PC-3 (cell line): ENCODE measurements at regions not wholly inside any gene's neighbourhood (a gene's known extent, or its start where the extent isn't known, plus 50 kb on each side); places are given as distances from the start of the nearest gene placed in this dataset.

Source experiments
- EZH2 ChIP-seq: fragments of 300-600 bp; sonication (generic); IDR thresholded peaks from one replicate; pipeline ENCODE4 v1.6.1; 2017; ENCODE audit warnings: antibody characterized with exemption, mild to moderate bottlenecking, low read length; ENCODE audit not compliant: unreplicated experiment
- EZH2phosphoT487 ChIP-seq: fragments of 300-600 bp; sonication (generic); IDR thresholded peaks from 2 replicates; pipeline ENCODE4 v1.6.1; 2018; ENCODE audit warnings: mild to moderate bottlenecking, antibody characterized with exemption, low read length, borderline replicate concordance
- TF ChIP-seq, protein P1 (sequence below): fragments of 300-600 bp; sonication (generic); conservative IDR thresholded peaks from 2 replicates; pipeline ENCODE4 v1.5.1; 2017; ENCODE audit warnings: antibody characterized with exemption, low read depth, mild to moderate bottlenecking, low read length

DNA sequence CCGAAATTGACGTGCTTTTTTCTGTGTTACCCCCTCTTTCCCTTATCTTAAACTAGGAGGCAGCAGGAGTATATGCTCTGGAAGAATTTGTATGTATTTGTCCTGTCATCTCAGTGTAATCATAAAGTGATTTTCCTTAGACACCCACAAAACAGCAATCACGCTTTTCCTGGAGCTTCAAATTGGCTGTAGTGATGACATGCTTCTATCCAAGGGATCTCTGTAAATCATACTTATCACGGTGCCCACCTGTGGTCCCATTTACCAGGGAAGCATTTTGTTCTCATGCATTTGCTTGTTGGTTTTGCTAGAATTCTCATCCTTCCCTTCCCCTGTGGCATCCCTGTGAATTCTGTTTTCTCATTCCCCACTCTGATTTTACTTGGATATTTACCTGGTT lies 220.8 kb upstream of the THUMPD2 start:
- TF ChIP-seq, protein P1, sequence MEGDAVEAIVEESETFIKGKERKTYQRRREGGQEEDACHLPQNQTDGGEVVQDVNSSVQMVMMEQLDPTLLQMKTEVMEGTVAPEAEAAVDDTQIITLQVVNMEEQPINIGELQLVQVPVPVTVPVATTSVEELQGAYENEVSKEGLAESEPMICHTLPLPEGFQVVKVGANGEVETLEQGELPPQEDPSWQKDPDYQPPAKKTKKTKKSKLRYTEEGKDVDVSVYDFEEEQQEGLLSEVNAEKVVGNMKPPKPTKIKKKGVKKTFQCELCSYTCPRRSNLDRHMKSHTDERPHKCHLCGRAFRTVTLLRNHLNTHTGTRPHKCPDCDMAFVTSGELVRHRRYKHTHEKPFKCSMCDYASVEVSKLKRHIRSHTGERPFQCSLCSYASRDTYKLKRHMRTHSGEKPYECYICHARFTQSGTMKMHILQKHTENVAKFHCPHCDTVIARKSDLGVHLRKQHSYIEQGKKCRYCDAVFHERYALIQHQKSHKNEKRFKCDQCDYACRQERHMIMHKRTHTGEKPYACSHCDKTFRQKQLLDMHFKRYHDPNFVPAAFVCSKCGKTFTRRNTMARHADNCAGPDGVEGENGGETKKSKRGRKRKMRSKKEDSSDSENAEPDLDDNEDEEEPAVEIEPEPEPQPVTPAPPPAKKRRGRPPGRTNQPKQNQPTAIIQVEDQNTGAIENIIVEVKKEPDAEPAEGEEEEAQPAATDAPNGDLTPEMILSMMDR, result no peak
- no peak for TF ChIP-seq EZH2
- no peak for TF ChIP-seq EZH2phosphoT487
